Epithelial cell of proximal tubule (primary cell): ENCODE measurements at regions not wholly inside any gene's neighbourhood (a gene's known extent, or its start where the extent isn't known, plus 50 kb on each side); places are given as distances from the start of the nearest gene placed in this dataset.
"Not testable (repeated sequence)": the region's sequence is repeated elsewhere in the genome, so short reads cannot be mapped to it uniquely, and the experiment has no call there.

Source experiments
- DNase-seq: peaks from one replicate; pipeline ENCODE4 v3.0.0-alpha.2; 2011; ENCODE audit warnings: low read depth
- H3K4me3 ChIP-seq: 2 replicates; pipeline ENCODE4 v1.5.1; 2011; ENCODE audit warnings: low read depth, mild to moderate bottlenecking, low read length
- TF ChIP-seq, protein P1 (sequence below): conservative IDR thresholded peaks from 2 replicates; pipeline ENCODE4 v1.5.1; 2012; ENCODE audit warnings: low read depth, mild to moderate bottlenecking, low read length

- TF ChIP-seq, protein P1, sequence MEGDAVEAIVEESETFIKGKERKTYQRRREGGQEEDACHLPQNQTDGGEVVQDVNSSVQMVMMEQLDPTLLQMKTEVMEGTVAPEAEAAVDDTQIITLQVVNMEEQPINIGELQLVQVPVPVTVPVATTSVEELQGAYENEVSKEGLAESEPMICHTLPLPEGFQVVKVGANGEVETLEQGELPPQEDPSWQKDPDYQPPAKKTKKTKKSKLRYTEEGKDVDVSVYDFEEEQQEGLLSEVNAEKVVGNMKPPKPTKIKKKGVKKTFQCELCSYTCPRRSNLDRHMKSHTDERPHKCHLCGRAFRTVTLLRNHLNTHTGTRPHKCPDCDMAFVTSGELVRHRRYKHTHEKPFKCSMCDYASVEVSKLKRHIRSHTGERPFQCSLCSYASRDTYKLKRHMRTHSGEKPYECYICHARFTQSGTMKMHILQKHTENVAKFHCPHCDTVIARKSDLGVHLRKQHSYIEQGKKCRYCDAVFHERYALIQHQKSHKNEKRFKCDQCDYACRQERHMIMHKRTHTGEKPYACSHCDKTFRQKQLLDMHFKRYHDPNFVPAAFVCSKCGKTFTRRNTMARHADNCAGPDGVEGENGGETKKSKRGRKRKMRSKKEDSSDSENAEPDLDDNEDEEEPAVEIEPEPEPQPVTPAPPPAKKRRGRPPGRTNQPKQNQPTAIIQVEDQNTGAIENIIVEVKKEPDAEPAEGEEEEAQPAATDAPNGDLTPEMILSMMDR: no peak
Measured at GRCh38 chr18:10353791-10354190, 100.6 kb upstream of the APCDD1 start.

GRCh38 chr18:10354241-10354811, 100.1 kb upstream of the APCDD1 start:
- no peak for DNase-seq
- H3K4me3 ChIP-seq: no peak overlapping the region
- TF ChIP-seq, protein P1: no peak

More at GRCh38 chr18:10353791-10354190, 100.6 kb upstream of the APCDD1 start:
- H3K4me3 ChIP-seq: no peak overlapping the region
- DNase-seq: no peak

- TF ChIP-seq, protein P1: no peak
- H3K4me3 ChIP-seq: no peak overlapping the region
- no peak for DNase-seq
Measured at GRCh38 chr18:10354890-10355289, 99.5 kb upstream of the APCDD1 start.

- not testable (repeated sequence) for DNase-seq, H3K4me3 ChIP-seq
Measured at GRCh38 chr18:10356999-10357398, 97.4 kb upstream of the APCDD1 start.

- DNase-seq: no peak
- H3K4me3 ChIP-seq: no peak overlapping the region
- TF ChIP-seq, protein P1: no peak
Measured at GRCh38 chr18:10361660-10362059, 92.8 kb upstream of the APCDD1 start.

GRCh38 chr18:10365021-10365500, 89.4 kb upstream of the APCDD1 start:
- DNase-seq: no peak
- TF ChIP-seq, protein P1: no peak
- no peak overlapping the region for H3K4me3 ChIP-seq

DNA sequence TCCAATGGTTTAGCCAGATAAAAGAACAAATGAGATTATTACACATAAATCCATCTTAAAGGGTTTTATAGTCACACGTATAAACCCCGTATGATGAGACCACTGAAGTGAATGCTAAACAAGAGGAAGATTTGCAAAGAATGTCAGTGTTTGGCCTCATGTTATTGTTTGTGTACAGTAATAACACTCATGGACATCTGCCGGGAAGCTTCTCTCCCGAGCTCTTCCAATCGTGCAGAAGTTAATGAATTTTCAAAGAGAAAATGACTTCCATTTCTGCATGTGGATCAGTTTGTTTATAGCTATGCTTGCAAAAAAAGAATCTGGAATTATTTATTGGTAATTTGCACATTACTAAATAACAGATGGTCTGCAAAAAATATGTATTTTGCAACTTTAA, 88.5 kb upstream of the APCDD1 start:
- TF ChIP-seq, protein P1: no peak
- no peak for DNase-seq
- H3K4me3 ChIP-seq: no peak overlapping the region
